Right hindlimb (tissue), 1 donor: ENCODE measurements at regions not wholly inside any gene's neighbourhood (a gene's known extent, or its start where the extent isn't known, plus 50 kb on each side); places are given as distances from the start of the nearest gene placed in this dataset.

Source experiments
- DNase-seq: peaks from one replicate; pipeline ENCODE4 v3.0.0-alpha.2; 2018

- peak; percentile 29 for DNase-seq
Observed at GRCh38 chr2:104332731-104333130, 521.2 kb upstream of the POU3F3 start.

DNA sequence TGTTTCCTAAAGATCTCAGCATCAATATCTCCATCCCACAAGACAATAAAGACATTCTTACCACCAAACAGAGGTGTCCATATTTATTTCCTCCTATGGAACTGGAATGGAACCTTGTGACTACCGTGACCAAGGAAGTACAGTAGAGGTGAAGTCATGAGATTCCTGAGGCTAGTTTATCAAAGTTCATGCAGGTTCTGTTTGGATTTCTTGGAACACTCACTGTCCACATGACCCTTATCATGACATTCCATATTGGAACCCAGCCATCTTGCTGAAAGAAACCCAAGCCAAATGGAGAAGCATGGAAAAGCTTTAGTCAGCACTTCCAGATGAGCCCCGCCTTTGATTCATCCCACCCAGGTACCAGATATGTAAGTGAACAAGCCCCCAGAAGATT lies 516.0 kb upstream of the POU3F3 start:
- no peak for DNase-seq

- DNase-seq = no peak
Observed at GRCh38 chr2:104340162-104340561, 513.8 kb upstream of the POU3F3 start.

GRCh38 chr2:104340879-104341828 lies 512.8 kb upstream of the POU3F3 start:
- no peak for DNase-seq

DNA sequence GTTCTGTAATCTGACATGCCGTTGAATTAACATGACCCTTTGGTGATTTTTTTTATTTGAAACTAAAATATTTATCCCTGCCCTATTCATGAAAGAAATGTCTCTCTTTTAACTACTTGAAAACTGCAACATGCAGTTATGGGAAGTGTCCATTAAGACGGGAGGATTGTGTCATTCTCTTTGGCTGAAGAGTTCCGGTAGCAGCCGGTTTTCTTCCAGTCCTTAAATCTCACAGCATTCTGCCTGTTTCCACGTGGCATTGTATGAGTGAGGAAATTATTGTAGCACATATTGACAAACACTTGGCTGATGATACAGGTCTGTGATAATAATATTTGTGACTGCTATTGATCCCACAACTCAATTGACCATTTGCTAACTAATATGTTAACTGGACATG lies 509.6 kb upstream of the POU3F3 start:
- DNase-seq = no peak

- no peak for DNase-seq
Observed at GRCh38 chr2:104344985-104345384, 508.9 kb upstream of the POU3F3 start.

GRCh38 chr2:104358122-104358521 lies 495.8 kb upstream of the POU3F3 start:
- DNase-seq = no peak

DNA sequence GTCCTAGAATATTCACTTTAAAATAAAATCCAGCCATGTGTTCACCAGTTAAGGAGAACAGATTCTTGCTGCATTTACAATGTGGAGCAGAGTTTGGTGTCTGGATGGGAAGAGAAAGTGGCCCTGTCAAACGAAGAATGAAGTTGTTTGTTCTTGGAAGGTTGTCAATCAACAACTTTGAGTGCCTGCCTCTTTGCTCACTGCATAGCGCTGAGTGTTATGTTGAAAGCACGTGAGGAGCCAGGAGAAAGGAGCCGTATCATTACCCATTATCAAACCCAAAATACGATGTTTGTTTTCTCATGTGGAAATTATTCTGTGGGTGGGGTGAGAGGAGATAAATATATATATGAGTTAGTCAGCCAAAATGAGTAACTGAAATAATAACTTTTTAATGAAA lies 492.5 kb upstream of the POU3F3 start:
- DNase-seq = no peak

- no peak for DNase-seq
Observed at GRCh38 chr2:104368089-104368488, 485.8 kb upstream of the POU3F3 start.

DNA sequence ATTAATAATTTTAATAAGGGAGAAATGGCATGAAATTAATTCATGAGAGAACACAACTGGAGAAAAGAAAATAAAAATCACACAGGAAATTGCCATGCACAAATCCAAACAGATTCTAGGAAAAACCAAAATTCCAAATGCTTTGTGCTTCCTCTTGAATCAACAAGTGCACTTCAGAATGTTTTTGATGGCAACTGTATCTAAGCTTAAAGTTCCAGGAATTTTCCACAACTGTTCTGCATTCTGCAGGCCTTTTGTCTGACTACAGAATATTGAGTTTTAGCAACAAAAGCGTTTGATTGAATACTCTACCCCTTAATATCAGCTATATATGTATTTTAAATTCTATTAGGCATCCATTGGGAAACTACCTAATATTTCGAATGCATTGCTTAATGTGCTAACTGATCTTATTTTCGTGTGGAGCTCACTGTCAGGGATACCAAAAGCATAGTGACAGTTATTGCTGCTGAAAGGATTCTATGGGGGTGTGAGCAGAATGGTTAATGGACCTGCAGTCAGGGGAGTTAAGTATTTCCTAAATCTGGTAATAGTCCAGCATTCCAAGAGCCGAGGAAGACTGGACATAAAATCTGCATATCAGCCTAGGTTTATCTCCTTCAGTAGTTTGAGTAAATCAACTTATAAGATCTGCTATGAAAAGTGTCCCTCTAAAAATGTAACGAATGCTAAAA lies 482.7 kb upstream of the POU3F3 start:
- DNase-seq = no peak

GRCh38 chr2:104375206-104375605 lies 478.7 kb upstream of the POU3F3 start:
- no peak for DNase-seq

DNA sequence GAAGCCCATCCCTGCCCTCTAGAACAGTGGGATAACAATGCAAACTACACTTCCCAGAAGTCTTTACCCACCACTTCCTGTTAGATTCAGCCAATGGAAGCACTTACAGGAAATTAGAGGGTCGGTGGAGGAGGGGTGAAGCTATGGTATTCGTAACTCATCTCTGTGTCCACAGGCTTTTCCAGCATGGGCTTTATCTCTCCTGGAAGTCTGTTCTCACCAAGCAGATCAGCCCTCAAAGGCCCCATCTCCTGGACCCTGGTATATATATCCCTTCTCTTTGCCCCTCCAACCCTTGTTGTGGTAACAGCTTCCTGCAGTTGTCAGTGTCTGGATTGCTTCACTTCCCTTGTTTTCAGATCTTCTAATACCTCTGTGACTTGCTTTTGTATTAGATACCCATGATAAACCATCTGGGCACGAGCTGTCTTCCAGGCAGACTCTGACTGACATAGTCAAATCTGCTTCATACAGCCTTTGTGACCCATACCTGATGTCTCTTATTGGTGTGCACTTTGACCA lies 475.0 kb upstream of the POU3F3 start:
- peak; percentile 67 for DNase-seq

DNA sequence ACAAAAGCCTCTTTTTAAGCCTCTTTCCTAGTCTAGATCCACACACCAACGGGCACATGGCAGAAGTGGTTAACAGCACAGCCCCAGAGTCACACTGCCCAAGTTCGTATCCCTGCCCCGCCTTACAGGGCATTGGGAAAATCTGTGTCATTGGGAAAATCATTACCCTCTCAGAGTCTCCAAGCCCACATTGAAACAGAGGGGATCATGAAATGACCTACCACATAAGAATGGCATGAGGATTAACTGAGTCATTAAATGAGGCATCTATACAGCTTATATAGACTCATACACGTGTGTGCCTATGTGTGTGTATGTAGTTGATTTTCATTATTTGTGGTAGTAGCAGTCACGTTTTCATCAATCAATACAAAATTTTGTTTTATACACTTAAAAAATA lies 469.0 kb upstream of the POU3F3 start:
- no peak for DNase-seq

- no peak for DNase-seq
Observed at GRCh38 chr2:104385743-104386142, 468.2 kb upstream of the POU3F3 start.

DNA sequence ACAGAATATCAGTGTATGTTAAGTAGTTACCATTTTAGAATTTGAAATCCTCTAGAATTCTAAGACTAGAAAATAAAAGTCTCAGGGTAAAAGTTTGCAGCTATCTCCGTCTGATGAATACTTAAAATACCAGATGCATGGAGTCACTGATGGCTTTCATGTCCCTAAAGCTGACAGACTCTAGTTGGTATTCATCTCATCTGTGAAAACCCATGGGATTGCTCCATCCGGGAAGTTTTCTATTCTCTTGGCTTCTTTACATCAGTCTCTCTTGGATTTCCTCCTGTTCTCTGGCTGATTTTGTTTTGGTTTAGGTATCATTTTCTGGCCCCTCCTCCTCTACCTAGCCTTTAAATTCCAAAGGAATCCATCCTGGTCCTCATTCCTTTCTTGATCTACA lies 465.6 kb upstream of the POU3F3 start:
- no peak for DNase-seq

GRCh38 chr2:104402825-104403224 lies 451.1 kb upstream of the POU3F3 start:
- DNase-seq = no peak

GRCh38 chr2:104404526-104404925 lies 449.4 kb upstream of the POU3F3 start:
- no peak for DNase-seq

- peak; percentile 50 for DNase-seq
Observed at GRCh38 chr2:104405623-104406022, 448.3 kb upstream of the POU3F3 start.

- peak; percentile 54 for DNase-seq
Observed at GRCh38 chr2:104406261-104406726, 447.6 kb upstream of the POU3F3 start.

DNA sequence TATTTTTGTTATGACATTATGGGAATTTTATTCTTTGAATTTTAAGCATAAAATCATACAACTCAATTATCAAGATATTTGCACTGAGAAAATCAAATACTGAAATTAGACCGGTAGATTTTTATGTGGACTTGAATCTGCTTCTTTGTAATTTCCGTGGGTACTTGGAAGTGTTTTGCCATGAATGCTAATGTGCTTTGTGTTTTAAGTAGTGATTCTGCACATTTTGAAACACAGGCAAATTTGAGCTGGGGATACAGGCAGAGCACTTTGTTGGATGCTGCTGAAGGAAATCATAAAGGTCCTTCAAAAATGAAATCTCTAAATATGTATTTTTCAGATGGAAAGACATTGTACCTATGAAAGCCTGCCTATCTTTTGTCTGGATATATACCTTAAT lies 446.3 kb upstream of the POU3F3 start:
- no peak for DNase-seq

- no peak for DNase-seq
Observed at GRCh38 chr2:104408266-104408665, 445.6 kb upstream of the POU3F3 start.

- no peak for DNase-seq
Observed at GRCh38 chr2:104410136-104410535, 443.8 kb upstream of the POU3F3 start.

GRCh38 chr2:104412384-104412783 lies 441.5 kb upstream of the POU3F3 start:
- no peak for DNase-seq

DNA sequence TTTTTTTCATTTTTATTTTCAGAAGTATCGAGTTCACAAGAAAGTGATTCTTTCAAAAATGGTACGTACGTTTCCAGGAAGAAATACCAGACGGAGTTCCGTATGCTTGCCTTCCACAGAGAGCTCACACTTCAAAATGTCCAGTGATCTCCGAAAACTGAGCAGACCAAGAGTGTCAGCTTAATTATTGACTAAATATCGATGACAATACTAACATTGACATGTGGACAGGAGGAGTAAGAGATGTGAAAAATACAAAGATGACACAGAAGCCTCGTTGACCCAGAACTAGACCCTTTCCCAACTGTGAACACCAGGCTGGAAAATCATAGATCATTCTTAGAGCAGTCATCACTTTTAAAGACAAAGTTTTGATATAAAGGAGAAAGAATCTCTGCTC lies 440.0 kb upstream of the POU3F3 start:
- DNase-seq = no peak
